Hematopoietic multipotent progenitor cell treated with erythropoietin and hydrocortisone succinate and interleukin-3 and kit ligand, for 4 days (in vitro differentiated cells): ENCODE measurements at regions not wholly inside any gene's neighbourhood (a gene's known extent, or its start where the extent isn't known, plus 50 kb on each side); places are given as distances from the start of the nearest gene placed in this dataset.

Experiments used
- DNase-seq: peaks from one replicate; pipeline ENCODE4 v3.0.0-alpha.2; 2015

GRCh38 chr11:44498089-44498871, 67.2 kb upstream of the CD82 start:
- DNase-seq: no peak

GRCh38 chr11:44502506-44502905, 63.0 kb upstream of the CD82 start:
- DNase-seq: no peak

GRCh38 chr11:44505581-44506054, 59.8 kb upstream of the CD82 start:
- DNase-seq: peak; percentile 32

- DNase-seq: no peak
Measured at GRCh38 chr11:44506375-44507016, 59.0 kb upstream of the CD82 start.

- DNase-seq: no peak
Measured at GRCh38 chr11:44507491-44507890, 58.0 kb upstream of the CD82 start.

GRCh38 chr11:44507896-44508445, 57.5 kb upstream of the CD82 start:
- no peak for DNase-seq

- DNase-seq: no peak
Measured at GRCh38 chr11:44509296-44509695, 56.2 kb upstream of the CD82 start.

GRCh38 chr11:44510372-44510771, 55.1 kb upstream of the CD82 start:
- no peak for DNase-seq

- no peak for DNase-seq
Measured at GRCh38 chr11:44512818-44513217, 52.6 kb upstream of the CD82 start.

GRCh38 chr11:44515048-44515447, 50.4 kb upstream of the CD82 start:
- DNase-seq: no peak
